Astrocyte (in vitro differentiated cells and primary cell): ENCODE measurements at regions not wholly inside any gene's neighbourhood (a gene's known extent, or its start where the extent isn't known, plus 50 kb on each side); places are given as distances from the start of the nearest gene placed in this dataset.
"Not testable (repeated sequence)": the region's sequence is repeated elsewhere in the genome, so short reads cannot be mapped to it uniquely, and the experiment has no call there.

Experiments
- DNase-seq: peaks from one replicate; pipeline ENCODE4 v3.0.0-alpha.2; 2010; ENCODE audit warnings: low read depth
- FAIRE-seq: peaks from 2 replicates; lab custom pipeline; 2011; peaks lifted over from hg19 to GRCh38; lab: Jason Lieb, UNC
- H2AFZ ChIP-seq: 2 replicates; pipeline ENCODE4 v1.6.0; 2012; ENCODE audit warnings: low read depth, low read length, inconsistent platforms
- H3K27ac ChIP-seq: 2 replicates; pipeline ENCODE4 v1.5.1; 2011; ENCODE audit warnings: low read depth, low read length, inconsistent platforms
- H3K27me3 ChIP-seq: 2 replicates; pipeline ENCODE4 v1.6.0; 2011; ENCODE audit warnings: low read length, inconsistent platforms; ENCODE audit not compliant: insufficient read depth
- H3K36me3 ChIP-seq: 2 replicates; pipeline ENCODE4 v1.5.1; 2011; ENCODE audit warnings: low read length, inconsistent platforms; ENCODE audit not compliant: insufficient read depth
- H3K4me1 ChIP-seq: 2 replicates; pipeline ENCODE4 v1.5.1; 2011; ENCODE audit warnings: low read length, inconsistent platforms; ENCODE audit not compliant: insufficient read depth
- H3K4me2 ChIP-seq: 2 replicates; pipeline ENCODE4 v1.6.0; 2012; ENCODE audit warnings: low read length, inconsistent platforms
- H3K4me3 ChIP-seq: 2 replicates; pipeline ENCODE4 v1.5.1; 2011; ENCODE audit warnings: low read depth, mild to moderate bottlenecking, low read length, inconsistent platforms; ENCODE audit not compliant: insufficient read depth
- H3K79me2 ChIP-seq: 2 replicates; pipeline ENCODE4 v1.6.0; 2012; ENCODE audit warnings: mild to moderate bottlenecking, low read length, inconsistent platforms; ENCODE audit not compliant: insufficient read depth
- H3K9ac ChIP-seq: 2 replicates; pipeline ENCODE4 v1.6.0; 2012; ENCODE audit warnings: mild to moderate bottlenecking, low read length, inconsistent platforms
- H3K9me3 ChIP-seq: 2 replicates; pipeline ENCODE4 v1.5.1; 2012; ENCODE audit warnings: low read depth, mild to moderate bottlenecking, low read length, inconsistent platforms; ENCODE audit not compliant: insufficient read depth
- H4K20me1 ChIP-seq: 2 replicates; pipeline ENCODE4 v1.6.0; 2012; ENCODE audit warnings: low read length, inconsistent platforms; ENCODE audit not compliant: insufficient read depth
- H3K27ac Mint-ChIP-seq: one replicate; pipeline ENCODE4 v1.8.0; 2021; ENCODE audit warnings: mild to moderate bottlenecking, mixed read lengths; ENCODE audit not compliant: unreplicated experiment
- H3K27me3 Mint-ChIP-seq: one replicate; pipeline ENCODE4 v1.8.0; 2021; ENCODE audit warnings: low read depth, mixed read lengths; ENCODE audit not compliant: unreplicated experiment
- H3K36me3 Mint-ChIP-seq: one replicate; pipeline ENCODE4 v1.8.0; 2021; ENCODE audit warnings: low read depth, mixed read lengths; ENCODE audit not compliant: unreplicated experiment
- H3K4me1 Mint-ChIP-seq: one replicate; pipeline ENCODE4 v1.8.0; 2021; ENCODE audit warnings: low read depth, mixed read lengths; ENCODE audit not compliant: unreplicated experiment
- H3K4me3 Mint-ChIP-seq: one replicate; pipeline ENCODE4 v1.8.0; 2021; ENCODE audit warnings: mild to moderate bottlenecking, moderate library complexity, mixed read lengths; ENCODE audit not compliant: unreplicated experiment
- H3K9me3 Mint-ChIP-seq: one replicate; pipeline ENCODE4 v1.8.0; 2021; ENCODE audit warnings: mild to moderate bottlenecking, mixed read lengths; ENCODE audit not compliant: unreplicated experiment
- CTCF ChIP-seq: IDR thresholded peaks from 2 replicates; pipeline ENCODE4 v1.5.1; 2011; ENCODE audit warnings: low read depth, mild to moderate bottlenecking, inconsistent platforms, low read length, moderate library complexity; ENCODE audit not compliant: insufficient read depth
- EZH2 ChIP-seq: IDR thresholded peaks from 2 replicates; pipeline ENCODE4 v1.6.1; 2012; ENCODE audit warnings: mild to moderate bottlenecking, low read length, inconsistent platforms; ENCODE audit not compliant: insufficient read depth

- Mint-ChIP-seq H3K4me3 (no peak overlapping the region), H3K27me3 (no peaks in the 10 kb centered on the region), H3K27ac (no peak overlapping the region), H3K9me3 (peaks cover 2% of the 10 kb centered on the region), H3K36me3 (no peaks in the 10 kb centered on the region), H3K4me1 (no peaks in the 10 kb centered on the region)
- no peaks in the 10 kb centered on the region for H3K4me1 ChIP-seq
- H3K4me2 ChIP-seq: no peak overlapping the region
- H3K36me3 ChIP-seq: no peaks in the 10 kb centered on the region
- H3K4me3 ChIP-seq: no peak overlapping the region
- FAIRE-seq (no peak), DNase-seq (no peak)
- no peak overlapping the region for H3K9ac ChIP-seq
- no peak overlapping the region for H3K27ac ChIP-seq
- H4K20me1 ChIP-seq: no peaks in the 10 kb centered on the region
- no peak overlapping the region for H2AFZ ChIP-seq
- H3K9me3 ChIP-seq: peaks cover 2% of the 10 kb centered on the region
- H3K79me2 ChIP-seq: no peaks in the 10 kb centered on the region
- H3K27me3 ChIP-seq: no peaks in the 10 kb centered on the region
- TF ChIP-seq EZH2: no peak
- no peak for TF ChIP-seq CTCF
Measured at GRCh38 chr17:22171631-22172030, 479.3 kb downstream of the KCNJ18 start.

GRCh38 chr17:22193113-22193512, 500.8 kb downstream of the KCNJ18 start:
- H3K9me3 ChIP-seq: no peaks in the 10 kb centered on the region
- H3K36me3 Mint-ChIP-seq: no peaks in the 10 kb centered on the region
- no peak overlapping the region for H3K4me2 ChIP-seq
- H3K9ac ChIP-seq: no peak overlapping the region
- FAIRE-seq (no peak), DNase-seq (no peak)
- H3K4me1 ChIP-seq: no peaks in the 10 kb centered on the region
- H3K9me3 Mint-ChIP-seq: no peaks in the 10 kb centered on the region
- no peaks in the 10 kb centered on the region for H3K27me3 Mint-ChIP-seq
- no peak overlapping the region for H3K4me3 ChIP-seq
- H2AFZ ChIP-seq: no peak overlapping the region
- H3K27ac Mint-ChIP-seq: no peak overlapping the region
- no peak overlapping the region for H3K4me3 Mint-ChIP-seq
- no peaks in the 10 kb centered on the region for H3K36me3 ChIP-seq
- H3K27me3 ChIP-seq: no peaks in the 10 kb centered on the region
- TF ChIP-seq EZH2 (no peak), CTCF (no peak)
- no peaks in the 10 kb centered on the region for H3K79me2 ChIP-seq
- H3K4me1 Mint-ChIP-seq: no peaks in the 10 kb centered on the region
- no peaks in the 10 kb centered on the region for H4K20me1 ChIP-seq
- no peak overlapping the region for H3K27ac ChIP-seq

GRCh38 chr17:22200187-22200586, 507.9 kb downstream of the KCNJ18 start:
- not testable (repeated sequence) for H3K4me2 ChIP-seq, H3K9me3 Mint-ChIP-seq, FAIRE-seq, H3K9me3 ChIP-seq, H3K27ac ChIP-seq, H3K4me1 ChIP-seq, H3K79me2 ChIP-seq, H3K27ac Mint-ChIP-seq, H4K20me1 ChIP-seq, H3K36me3 Mint-ChIP-seq, H3K9ac ChIP-seq, H3K4me3 Mint-ChIP-seq, H3K27me3 Mint-ChIP-seq, H3K36me3 ChIP-seq, H2AFZ ChIP-seq, DNase-seq, H3K27me3 ChIP-seq, H3K4me1 Mint-ChIP-seq, H3K4me3 ChIP-seq
